HG03558 (cell line): ENCODE measurements at regions not wholly inside any gene's neighbourhood (a gene's known extent, or its start where the extent isn't known, plus 50 kb on each side); places are given as distances from the start of the nearest gene placed in this dataset.

ENCODE experiments used
- ATAC-seq: cut with Tn5 transposase; IDR thresholded peaks from one replicate; pipeline ENCODE4 v1.9.1; 2021; ENCODE audit warnings: moderate number of reproducible peaks; ENCODE audit not compliant: unreplicated experiment; ENCODE audit errors: extremely low read depth

DNA sequence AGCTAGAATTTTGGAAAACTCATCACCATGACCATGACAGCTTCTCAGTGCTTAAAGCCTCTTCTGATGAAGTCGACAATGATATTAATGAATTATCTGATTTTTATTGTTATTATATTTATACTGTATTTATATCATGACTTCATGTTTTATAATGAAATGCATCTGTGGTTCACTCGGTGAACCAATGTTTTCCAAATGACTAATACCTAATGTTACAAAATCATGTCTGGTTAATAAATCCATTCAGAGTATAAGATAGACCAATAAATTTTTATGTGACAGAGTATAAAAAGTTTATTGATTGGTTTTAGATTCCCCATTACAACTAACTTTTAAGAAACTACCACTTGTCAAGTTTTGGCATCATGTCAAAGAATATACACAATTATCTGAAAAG, 416.5 kb downstream of the MLLT3 start:
- no peak for ATAC-seq

DNA sequence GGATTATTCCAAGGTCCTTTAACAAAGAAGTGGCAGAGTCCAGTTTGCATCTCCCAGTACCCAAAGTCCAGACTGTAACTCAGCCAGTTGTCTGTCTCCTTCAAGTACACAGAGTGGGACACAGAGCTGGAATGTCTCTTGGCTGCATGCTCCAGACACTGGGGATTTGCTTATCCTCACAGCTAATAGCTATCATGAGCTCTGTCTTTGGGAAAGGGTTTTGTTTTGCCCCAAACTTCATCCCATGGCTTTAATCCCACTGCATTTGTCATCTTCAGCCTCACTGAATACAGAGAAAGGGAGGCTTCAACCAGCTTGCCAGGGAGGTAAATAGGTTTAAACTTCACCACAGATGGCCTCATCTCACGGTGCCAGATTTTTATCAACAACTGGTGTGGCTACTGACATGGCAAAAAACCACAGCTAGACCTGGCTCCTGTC, 412.2 kb upstream of the SLC24A2 start:
- ATAC-seq = no peak

DNA sequence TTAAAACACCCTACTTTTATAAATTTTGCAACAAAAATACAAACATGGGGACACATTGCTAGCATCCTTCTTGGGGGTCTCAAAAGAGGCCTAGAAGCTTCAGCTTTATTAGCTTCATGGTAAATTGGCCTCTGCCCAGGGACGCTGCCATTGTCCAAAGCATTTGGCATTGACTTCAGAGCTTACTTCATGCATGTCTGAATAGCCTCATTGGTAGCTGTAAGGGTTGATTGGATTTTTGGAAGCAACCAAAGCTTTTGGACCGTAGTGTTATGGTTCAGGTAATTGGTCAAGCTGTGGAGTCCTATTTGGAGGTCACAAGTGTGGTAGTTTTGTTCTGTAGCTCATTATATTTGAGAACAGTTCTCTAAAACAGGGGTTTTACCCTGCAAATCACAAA, 411.7 kb upstream of the SLC24A2 start:
- no peak for ATAC-seq

DNA sequence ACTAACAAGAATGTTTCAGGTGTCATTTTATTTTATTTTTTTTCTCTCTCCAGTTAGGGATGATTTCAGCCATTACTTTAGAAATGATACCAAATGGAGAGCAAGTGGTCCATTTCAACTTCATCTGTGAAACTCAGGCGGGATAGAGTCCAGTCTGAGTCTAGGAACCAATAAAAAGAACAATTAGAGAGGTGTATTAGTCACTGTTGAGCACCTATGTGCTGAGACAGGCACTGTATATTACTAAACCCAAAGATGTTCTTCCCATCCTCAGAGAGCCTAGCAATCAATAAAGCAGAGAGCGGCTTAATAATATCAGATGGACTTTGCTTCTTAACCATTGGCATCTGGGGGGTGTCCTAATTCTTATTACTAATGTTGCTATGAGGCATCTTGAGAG, 410.3 kb upstream of the SLC24A2 start:
- ATAC-seq = no peak

GRCh38 chr9:20197976-20198685, 409.3 kb upstream of the SLC24A2 start:
- no peak for ATAC-seq

GRCh38 chr9:20191228-20191840, 402.5 kb upstream of the SLC24A2 start:
- no peak for ATAC-seq

- ATAC-seq = no peak
These were observed 401.0 kb upstream of the SLC24A2 start for GRCh38 chr9:20189871-20190270.

DNA sequence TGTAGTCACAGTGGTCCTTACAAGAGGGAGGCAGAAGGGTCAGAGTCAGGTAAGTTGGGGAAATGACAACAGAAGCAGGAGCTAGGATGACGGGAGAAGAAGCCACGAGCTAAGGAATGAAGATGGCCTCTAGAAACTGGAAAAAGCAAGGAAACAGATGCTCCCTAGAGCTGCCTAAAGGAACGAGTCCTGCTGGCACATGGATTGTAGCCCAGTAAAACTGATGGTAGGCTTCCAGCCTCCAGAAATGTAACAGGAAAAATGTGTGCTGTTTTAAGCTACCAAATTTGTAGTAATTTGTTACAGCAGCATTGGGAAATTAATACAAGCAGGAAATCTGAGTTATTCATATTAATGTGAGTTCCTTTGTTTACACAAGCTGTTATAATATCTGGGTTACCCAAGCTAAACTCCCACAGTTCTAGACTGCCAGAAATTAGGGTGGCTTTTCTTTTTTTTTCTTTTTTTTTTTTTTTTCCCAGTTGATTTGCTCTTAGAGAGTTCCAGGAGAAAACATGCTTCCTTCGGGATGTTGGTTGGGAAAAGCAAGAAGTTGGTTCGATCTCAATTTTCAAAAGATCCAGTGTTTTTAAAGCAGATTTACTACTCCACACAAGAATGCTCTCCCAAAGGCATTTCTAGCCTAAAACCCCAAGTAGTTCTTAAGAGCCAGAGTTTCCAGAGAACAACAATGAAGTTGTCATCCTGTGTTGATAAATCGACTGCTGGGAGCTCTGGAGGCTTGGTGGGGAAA, 400.0 kb upstream of the SLC24A2 start:
- no peak for ATAC-seq

DNA sequence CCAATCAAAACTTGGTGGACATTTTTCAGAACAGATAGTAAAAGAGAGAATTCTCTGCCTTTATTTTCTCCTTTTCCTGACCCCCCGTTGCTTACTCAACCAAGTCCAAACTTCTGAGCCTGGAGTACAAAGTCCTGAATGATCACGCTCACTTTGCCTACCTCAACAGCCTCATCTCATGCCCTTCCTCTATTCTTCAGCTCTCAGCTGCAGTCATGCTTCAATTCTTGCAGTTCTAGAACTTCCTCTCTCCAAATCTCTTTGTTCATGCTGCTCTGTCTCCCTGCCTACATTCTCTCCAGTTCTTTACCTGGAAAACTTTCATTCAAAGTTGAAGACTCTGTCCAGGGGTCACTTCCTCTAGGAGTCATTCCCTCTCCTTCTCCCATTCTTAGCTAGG, 398.5 kb upstream of the SLC24A2 start:
- no peak for ATAC-seq

- ATAC-seq = no peak
These were observed 398.0 kb upstream of the SLC24A2 start for GRCh38 chr9:20186823-20187222.

DNA sequence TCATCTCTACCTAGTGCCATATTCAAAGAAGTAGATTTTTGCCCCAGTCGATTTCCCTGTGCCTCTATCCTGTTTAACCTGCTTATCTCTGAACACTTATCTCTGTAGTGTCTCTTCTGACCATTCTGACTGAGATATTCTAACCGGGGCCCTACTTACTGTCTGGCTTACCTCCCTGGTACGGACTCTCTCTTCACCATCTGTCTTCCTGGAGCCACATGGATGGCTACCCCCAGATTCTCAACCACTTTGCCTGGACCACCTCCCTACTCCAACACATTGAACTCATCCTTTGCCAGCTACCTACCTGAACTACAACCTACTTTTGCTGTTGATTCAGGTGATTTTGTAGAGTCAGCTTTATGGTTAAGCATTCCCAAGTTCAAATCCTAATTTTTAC, 397.4 kb upstream of the SLC24A2 start:
- ATAC-seq = no peak

DNA sequence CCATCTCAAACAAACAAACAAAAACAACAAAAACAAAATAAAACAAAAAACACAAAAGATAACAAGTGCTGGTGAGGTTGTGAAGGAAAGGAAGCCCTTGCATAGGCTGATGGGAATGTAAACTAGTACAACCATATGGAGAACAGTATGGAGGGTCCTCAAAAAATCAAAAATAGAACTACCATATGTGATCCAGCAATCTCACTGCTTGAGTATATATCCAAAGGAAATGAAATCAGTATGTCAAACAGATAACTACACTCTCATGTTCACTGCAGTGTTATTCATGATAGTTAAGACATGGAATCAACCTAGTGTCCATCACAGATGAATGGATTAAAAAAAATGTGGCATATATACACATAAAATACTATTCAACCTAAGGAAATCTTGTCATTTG, 395.7 kb upstream of the SLC24A2 start:
- no peak for ATAC-seq

DNA sequence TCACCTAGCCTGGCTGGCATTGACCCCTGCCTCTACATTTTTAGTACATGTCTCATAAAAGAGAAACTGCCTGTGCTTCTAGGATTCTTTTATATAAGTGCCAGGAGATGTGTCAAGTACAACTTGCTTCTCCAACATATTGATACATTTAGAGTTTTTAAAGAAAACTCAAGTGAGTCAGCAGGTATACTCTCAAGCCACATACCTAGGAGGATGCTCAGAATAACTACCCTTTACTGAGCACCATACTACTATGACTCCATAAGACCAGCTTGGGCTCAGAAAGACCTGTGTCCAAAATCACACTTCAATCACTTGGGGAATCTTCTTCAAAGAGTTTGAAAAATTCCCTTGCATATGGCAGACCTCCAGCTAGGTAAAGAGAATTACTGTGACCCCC, 389.8 kb upstream of the SLC24A2 start:
- no peak for ATAC-seq

- no peak for ATAC-seq
These were observed 389.4 kb upstream of the SLC24A2 start for GRCh38 chr9:20178197-20178596.

DNA sequence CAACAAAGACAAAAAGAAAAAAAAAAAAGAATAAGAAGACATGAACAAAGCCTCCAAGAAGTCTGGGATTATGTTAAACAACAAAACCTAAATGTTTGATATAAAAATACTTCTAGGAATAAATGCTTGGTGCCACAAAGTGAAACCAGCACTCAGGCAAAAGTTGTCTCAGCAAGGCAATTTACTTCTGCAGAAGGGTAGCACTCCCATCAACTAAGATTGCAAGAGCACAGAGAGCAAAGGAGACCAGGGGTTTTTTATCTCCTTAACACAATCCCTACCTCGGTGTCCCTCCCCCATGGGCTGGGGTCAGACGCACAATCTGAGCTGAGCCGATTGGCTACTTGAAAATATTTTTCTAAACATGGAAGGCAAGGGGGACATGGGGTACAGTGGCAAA, 381.3 kb upstream of the SLC24A2 start:
- ATAC-seq = no peak

DNA sequence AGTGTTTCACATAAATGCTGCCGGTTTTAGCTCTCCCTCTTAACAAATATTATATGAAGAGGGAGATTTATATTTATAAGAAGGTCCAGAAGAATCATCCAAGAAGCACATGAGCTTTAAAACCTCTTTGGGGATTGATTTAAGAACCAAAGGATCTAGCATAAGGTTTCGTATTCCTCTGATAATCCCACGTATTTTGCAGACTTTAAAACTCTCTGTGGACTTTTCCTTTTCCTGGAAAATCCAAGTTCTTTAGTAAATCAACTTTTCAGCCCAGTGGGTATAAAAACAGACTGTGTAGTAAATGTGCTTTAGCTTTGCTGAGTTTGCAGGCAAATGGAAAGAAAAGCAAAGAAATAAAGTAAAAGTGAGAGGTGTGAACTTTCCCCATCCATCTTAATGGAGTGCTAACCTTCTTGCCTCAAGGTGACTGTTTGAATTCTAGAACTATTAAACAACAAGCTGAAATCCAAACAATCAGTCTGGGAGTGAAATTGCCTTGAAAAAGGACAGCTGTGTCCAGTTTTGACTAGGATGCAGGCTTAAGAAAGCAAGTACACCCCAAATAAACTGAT, 363.4 kb upstream of the SLC24A2 start:
- ATAC-seq = no peak

DNA sequence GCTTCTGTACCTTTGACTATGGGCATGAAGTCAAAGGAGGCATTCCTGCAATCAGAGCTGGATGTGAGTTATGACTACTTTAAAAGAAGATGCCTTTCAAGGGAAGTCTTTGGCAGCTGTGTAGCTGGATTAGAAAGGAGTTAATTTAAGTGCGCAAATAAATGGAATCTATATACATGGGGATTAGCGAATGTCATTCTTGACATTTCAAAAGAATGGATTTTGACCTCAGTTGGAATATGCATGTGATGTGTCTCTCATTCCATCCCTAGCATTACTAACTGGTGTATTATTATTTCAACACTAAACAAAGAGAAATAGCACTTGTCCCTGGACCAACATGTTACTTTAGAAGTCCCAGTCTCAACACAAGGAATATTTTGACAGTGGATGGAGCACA, 359.6 kb upstream of the SLC24A2 start:
- ATAC-seq = no peak

- no peak for ATAC-seq
These were observed 355.4 kb upstream of the SLC24A2 start for GRCh38 chr9:20144197-20144596.

DNA sequence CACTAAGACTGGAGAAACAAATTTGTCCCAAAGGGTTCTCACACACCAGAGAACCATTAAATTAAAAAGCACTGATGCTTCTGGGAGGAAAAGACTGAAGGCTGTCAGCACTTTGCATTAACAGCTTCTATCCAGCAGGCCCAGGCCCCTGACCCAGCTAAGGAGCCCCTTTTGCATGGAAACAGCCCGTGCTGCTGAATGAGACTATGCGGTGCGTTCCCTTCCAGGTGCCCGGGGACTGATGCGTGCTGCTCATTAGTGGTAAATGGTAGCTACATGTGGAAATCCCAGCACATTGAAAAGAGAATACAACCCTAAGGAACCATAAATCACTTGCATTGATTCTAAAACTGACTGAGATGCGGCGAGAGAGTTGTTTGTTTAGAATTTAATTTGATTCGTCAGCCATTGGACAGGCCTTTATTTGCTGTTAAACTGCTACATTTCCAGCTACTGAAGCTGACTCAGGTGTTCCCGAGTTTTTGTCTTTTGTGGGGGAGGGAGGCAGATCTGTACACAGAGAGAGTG, 351.0 kb upstream of the SLC24A2 start:
- ATAC-seq = no peak

- ATAC-seq = no peak
These were observed 350.0 kb upstream of the SLC24A2 start for GRCh38 chr9:20138841-20139240.

- no peak for ATAC-seq
These were observed 349.3 kb upstream of the SLC24A2 start for GRCh38 chr9:20138116-20138515.
